ENCODE measurements at regions not wholly inside any gene's neighbourhood (a gene's known extent, or its start where the extent isn't known, plus 50 kb on each side); places are given as distances from the start of the nearest gene placed in this dataset.

DNA sequence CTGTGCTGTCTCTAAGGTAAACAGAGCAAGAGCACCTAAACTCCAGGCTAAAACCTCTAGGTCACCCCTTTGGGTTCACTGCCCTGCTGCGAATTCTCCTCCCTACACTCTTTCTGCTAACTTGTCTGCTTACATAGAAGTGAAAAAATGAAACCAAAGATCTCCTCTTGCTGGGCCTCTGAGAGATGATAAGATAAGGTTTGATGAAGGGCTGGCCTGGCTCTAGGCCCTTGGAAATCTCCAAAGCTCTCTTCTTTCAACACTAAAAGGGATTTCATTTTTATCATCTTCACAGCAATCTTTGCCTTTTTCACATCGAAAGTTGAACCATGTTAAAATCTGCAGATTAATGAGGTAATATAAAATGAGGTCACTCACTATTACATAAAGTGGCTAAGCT is 450.8 kb upstream of the TLE4 start:
- TF ChIP-seq, protein P1, sequence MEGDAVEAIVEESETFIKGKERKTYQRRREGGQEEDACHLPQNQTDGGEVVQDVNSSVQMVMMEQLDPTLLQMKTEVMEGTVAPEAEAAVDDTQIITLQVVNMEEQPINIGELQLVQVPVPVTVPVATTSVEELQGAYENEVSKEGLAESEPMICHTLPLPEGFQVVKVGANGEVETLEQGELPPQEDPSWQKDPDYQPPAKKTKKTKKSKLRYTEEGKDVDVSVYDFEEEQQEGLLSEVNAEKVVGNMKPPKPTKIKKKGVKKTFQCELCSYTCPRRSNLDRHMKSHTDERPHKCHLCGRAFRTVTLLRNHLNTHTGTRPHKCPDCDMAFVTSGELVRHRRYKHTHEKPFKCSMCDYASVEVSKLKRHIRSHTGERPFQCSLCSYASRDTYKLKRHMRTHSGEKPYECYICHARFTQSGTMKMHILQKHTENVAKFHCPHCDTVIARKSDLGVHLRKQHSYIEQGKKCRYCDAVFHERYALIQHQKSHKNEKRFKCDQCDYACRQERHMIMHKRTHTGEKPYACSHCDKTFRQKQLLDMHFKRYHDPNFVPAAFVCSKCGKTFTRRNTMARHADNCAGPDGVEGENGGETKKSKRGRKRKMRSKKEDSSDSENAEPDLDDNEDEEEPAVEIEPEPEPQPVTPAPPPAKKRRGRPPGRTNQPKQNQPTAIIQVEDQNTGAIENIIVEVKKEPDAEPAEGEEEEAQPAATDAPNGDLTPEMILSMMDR (IDR thresholded peaks at IDR 0.05), result no peak
- TF ChIP-seq POLR2A (IDR thresholded peaks at IDR 0.05), result no peak
- TF ChIP-seq POLR2AphosphoS5 (IDR thresholded peaks at IDR 0.05), result no peak
- no peak for TF ChIP-seq EP300 (IDR thresholded peaks at IDR 0.05)

Data from stomach (tissue), 4 donors.